OCI-LY7 (cell line): ENCODE measurements at regions not wholly inside any gene's neighbourhood (a gene's known extent, or its start where the extent isn't known, plus 50 kb on each side); places are given as distances from the start of the nearest gene placed in this dataset.

Experiments
- BruUV-seq: library from RNA; stranded (reverse); fragments of 400-500 nt; replicated peaks from 2 replicates; lab custom pipeline; 2021; lab: Mats Ljungman, UMichigan
- CTCF ChIA-PET: fragments of 300-600 bp; sonication (Branson Sonifier 250); formaldehyde crosslinking; loops from one replicate; lab custom pipeline; 2022; ENCODE audit warnings: antibody characterized with exemption; ENCODE audit not compliant: unreplicated experiment; lab: Charles Lee
- POLR2A ChIA-PET: fragments of 300-600 bp; sonication (Branson Sonifier 250); formaldehyde crosslinking; loops from one replicate; lab custom pipeline; 2022; ENCODE audit warnings: antibody characterized with exemption; lab: Charles Lee
- DNase-seq: peaks from one replicate; pipeline ENCODE4 v3.0.0-alpha.2; 2015; ENCODE audit warnings: low spot score
- H2AFZ ChIP-seq: fragments of 200-600 bp; sonication (generic), shearing (Covaris generic); 2 replicates; pipeline ENCODE4 v1.6.1; 2014; ENCODE audit warnings: mild to moderate bottlenecking, antibody characterized with exemption, low read length, moderate library complexity
- H3K27ac ChIP-seq: fragments of 200-600 bp; sonication (generic); 2 replicates; pipeline ENCODE4 v1.5.1; 2014; ENCODE audit warnings: mixed run types, low read depth, mild to moderate bottlenecking, moderate library complexity, low read length, inconsistent platforms; ENCODE audit not compliant: poor library complexity, severe bottlenecking
- H3K36me3 ChIP-seq: fragments of 200-600 bp; sonication (generic); 2 replicates; pipeline ENCODE4 v1.6.1; 2014; ENCODE audit warnings: mild to moderate bottlenecking, antibody characterized with exemption, low read length, moderate library complexity, mixed read lengths; ENCODE audit not compliant: insufficient read depth
- H3K4me1 ChIP-seq: fragments of 200-600 bp; sonication (generic); 2 replicates; pipeline ENCODE4 v1.5.1; 2014; ENCODE audit warnings: mild to moderate bottlenecking, low read length; ENCODE audit not compliant: insufficient read depth, poor library complexity, severe bottlenecking
- H3K4me2 ChIP-seq: fragments of 200-600 bp; sonication (generic); 2 replicates; pipeline ENCODE4 v1.6.1; 2014; ENCODE audit warnings: mild to moderate bottlenecking, low read length
- H3K4me3 ChIP-seq: fragments of 200-600 bp; sonication (generic); 2 replicates; pipeline ENCODE4 v1.5.1; 2014; ENCODE audit warnings: mild to moderate bottlenecking, low read depth, low read length; ENCODE audit not compliant: poor library complexity, severe bottlenecking
- H3K79me2 ChIP-seq: fragments of 200-600 bp; sonication (generic); 2 replicates; pipeline ENCODE4 v1.6.1; 2016; ENCODE audit warnings: low read depth, mild to moderate bottlenecking, low read length, moderate library complexity, mixed read lengths; ENCODE audit not compliant: insufficient read depth
- H3K9me2 ChIP-seq: fragments of 200-600 bp; sonication (generic); 2 replicates; pipeline ENCODE4 v1.6.1; 2016; ENCODE audit warnings: mild to moderate bottlenecking, low read length, mixed read lengths; ENCODE audit not compliant: insufficient read depth
- H3K9me3 ChIP-seq: fragments of 200-600 bp; sonication (generic); 2 replicates; pipeline ENCODE4 v1.6.1; 2014; ENCODE audit warnings: mild to moderate bottlenecking, mixed run types, low read length, mixed read lengths
- H4K20me1 ChIP-seq: fragments of 200-600 bp; sonication (generic); 2 replicates; pipeline ENCODE4 v1.6.1; 2014; ENCODE audit warnings: mild to moderate bottlenecking, antibody characterized with exemption, low read length, moderate library complexity, mixed read lengths; ENCODE audit not compliant: insufficient read depth
- EZH2phosphoT487 ChIP-seq: fragments of 200-600 bp; sonication (generic); IDR thresholded peaks from 2 replicates; pipeline ENCODE4 v1.6.1; 2018; ENCODE audit warnings: low read depth, borderline replicate concordance, mild to moderate bottlenecking, mixed run types, antibody characterized with exemption, low read length, moderate library complexity, mixed read lengths
- intact Hi-C: fragments of 100-400 bp; cut with micrococcal nuclease; formaldehyde crosslinking; loops from one replicate; pipeline ENCODE4 v1.10.0; 2022; ENCODE audit not compliant: unreplicated experiment
- TF ChIP-seq, protein P1 (sequence below): fragments of 200-600 bp; sonication (generic); conservative IDR thresholded peaks from 2 replicates; pipeline ENCODE4 v1.5.1; 2014; ENCODE audit warnings: mild to moderate bottlenecking, antibody characterized with exemption, low read length, moderate library complexity, mixed read lengths

DNA sequence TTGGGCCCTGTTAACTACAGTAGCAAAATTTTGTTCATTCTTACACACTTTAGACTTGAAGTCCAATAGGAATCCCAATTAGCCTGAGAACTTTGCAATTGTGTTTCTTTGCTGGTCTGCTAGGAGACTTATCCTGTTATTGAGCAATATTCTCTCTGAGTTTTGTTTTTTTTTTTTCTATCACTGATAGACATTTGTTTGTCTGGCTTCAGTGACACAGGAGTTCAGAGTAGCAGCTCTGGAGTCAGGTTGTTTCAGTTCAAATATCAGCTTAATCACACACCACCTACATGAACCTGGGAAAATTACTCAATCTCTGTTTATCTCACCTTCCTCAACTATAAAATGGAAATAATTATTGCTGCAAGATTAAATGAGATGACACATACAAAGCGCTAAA, 360.2 kb upstream of the POU3F3 start:
- no peak overlapping the region for H3K4me2 ChIP-seq
- BruUV-seq: no TSS peak
- H4K20me1 ChIP-seq: no peaks in the 10 kb centered on the region
- H3K9me3 ChIP-seq: no peaks in the 10 kb centered on the region
- no peak overlapping the region for H3K27ac ChIP-seq
- intact Hi-C loops: no loop called here
- no peak for DNase-seq
- H3K79me2 ChIP-seq: no peaks in the 10 kb centered on the region
- ChIA-PET CTCF (no interaction called here), POLR2A (interaction anchor here (0.7 kb wide), 1 partner anchor 828 kb away, joined by 4 read pairs; no protein-coding TSS in a partner anchor)
- H3K4me3 ChIP-seq: no peak overlapping the region
- H3K9me2 ChIP-seq: no peaks in the 10 kb centered on the region
- H3K4me1 ChIP-seq: no peaks in the 10 kb centered on the region
- H2AFZ ChIP-seq: no peak overlapping the region
- no peaks in the 10 kb centered on the region for H3K36me3 ChIP-seq
- TF ChIP-seq, protein P1, sequence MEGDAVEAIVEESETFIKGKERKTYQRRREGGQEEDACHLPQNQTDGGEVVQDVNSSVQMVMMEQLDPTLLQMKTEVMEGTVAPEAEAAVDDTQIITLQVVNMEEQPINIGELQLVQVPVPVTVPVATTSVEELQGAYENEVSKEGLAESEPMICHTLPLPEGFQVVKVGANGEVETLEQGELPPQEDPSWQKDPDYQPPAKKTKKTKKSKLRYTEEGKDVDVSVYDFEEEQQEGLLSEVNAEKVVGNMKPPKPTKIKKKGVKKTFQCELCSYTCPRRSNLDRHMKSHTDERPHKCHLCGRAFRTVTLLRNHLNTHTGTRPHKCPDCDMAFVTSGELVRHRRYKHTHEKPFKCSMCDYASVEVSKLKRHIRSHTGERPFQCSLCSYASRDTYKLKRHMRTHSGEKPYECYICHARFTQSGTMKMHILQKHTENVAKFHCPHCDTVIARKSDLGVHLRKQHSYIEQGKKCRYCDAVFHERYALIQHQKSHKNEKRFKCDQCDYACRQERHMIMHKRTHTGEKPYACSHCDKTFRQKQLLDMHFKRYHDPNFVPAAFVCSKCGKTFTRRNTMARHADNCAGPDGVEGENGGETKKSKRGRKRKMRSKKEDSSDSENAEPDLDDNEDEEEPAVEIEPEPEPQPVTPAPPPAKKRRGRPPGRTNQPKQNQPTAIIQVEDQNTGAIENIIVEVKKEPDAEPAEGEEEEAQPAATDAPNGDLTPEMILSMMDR: no peak
- TF ChIP-seq EZH2phosphoT487: no peak

DNA sequence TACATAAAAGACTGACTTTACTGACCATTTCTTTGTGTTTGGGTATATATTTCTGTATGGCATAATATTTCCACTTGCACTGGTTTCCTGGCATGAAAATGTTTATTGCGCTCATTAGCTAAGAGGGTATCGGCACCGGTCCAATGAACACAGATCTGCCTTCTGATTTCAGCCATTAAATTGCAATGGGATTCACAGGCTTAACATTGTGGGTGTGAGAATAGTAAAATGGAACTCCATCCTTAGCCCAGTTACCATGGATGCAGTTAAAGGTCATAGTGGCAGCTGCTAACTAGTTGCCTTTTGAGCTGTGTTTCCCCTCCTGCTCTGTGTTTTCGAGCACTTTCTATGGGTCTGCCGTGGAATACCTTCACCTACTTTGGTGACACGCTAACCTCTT, 352.6 kb upstream of the POU3F3 start:
- Histone ChIP-seq H3K4me3 (no peak overlapping the region), H2AFZ (no peak overlapping the region), H3K9me2 (no peaks in the 10 kb centered on the region), H4K20me1 (no peaks in the 10 kb centered on the region), H3K4me1 (no peaks in the 10 kb centered on the region), H3K9me3 (no peaks in the 10 kb centered on the region), H3K36me3 (no peaks in the 10 kb centered on the region), H3K27ac (no peak overlapping the region), H3K79me2 (no peaks in the 10 kb centered on the region), H3K4me2 (no peak overlapping the region)
- ChIA-PET CTCF (no interaction called here), POLR2A (interaction anchor here (0.7 to 1.2 kb wide), 2 partner anchors 14 to 187 kb away, joined by 3 read pairs; no protein-coding TSS in a partner anchor)
- BruUV-seq: no TSS peak
- intact Hi-C loops: no loop called here
- TF ChIP-seq, protein P1: no peak
- TF ChIP-seq EZH2phosphoT487: no peak
- DNase-seq: no peak

DNA sequence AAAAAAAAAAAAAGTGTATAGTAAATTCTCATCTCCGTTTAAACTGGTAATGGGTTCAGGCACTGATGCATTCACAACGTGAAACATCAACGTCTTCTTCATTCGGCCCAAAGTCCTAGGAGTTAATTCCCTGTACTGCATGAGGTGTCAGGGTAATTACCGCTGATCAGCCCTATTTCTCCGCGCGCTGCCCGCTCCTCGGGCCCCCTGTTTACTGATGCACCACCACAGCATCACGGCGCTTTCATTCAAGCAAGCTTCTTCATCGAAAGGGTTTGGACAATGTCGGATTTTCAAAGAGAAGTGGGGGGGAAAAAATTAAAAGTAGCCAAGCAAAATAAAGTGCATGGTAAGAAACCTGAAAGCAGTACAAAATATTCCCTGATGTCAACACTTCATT, 352.0 kb upstream of the POU3F3 start:
- Histone ChIP-seq H2AFZ (no peak overlapping the region), H3K4me2 (no peak overlapping the region), H3K9me2 (no peaks in the 10 kb centered on the region), H3K4me3 (no peak overlapping the region), H3K4me1 (no peaks in the 10 kb centered on the region), H3K27ac (no peak overlapping the region), H3K79me2 (no peaks in the 10 kb centered on the region), H4K20me1 (no peaks in the 10 kb centered on the region), H3K36me3 (no peaks in the 10 kb centered on the region), H3K9me3 (no peaks in the 10 kb centered on the region)
- DNase-seq: no peak
- CTCF ChIA-PET: no interaction called here
- POLR2A ChIA-PET: interaction anchor here (0.6 to 0.7 kb wide), 3 partner anchors 34 to 493 kb away, joined by 3 read pairs; no protein-coding TSS in a partner anchor
- TF ChIP-seq, protein P1: no peak
- no peak for TF ChIP-seq EZH2phosphoT487
- BruUV-seq: no TSS peak
- intact Hi-C loops: no loop called here
